Astrocyte (in vitro differentiated cells and primary cell): ENCODE measurements at regions not wholly inside any gene's neighbourhood (a gene's known extent, or its start where the extent isn't known, plus 50 kb on each side); places are given as distances from the start of the nearest gene placed in this dataset.

Experiments
- DNase-seq: peaks from one replicate; pipeline ENCODE4 v3.0.0-alpha.2; 2010; ENCODE audit warnings: low read depth
- FAIRE-seq: peaks from 2 replicates; lab custom pipeline; 2011; peaks lifted over from hg19 to GRCh38; lab: Jason Lieb, UNC
- H2AFZ ChIP-seq: 2 replicates; pipeline ENCODE4 v1.6.0; 2012; ENCODE audit warnings: low read depth, low read length, inconsistent platforms
- H3K27ac ChIP-seq: 2 replicates; pipeline ENCODE4 v1.5.1; 2011; ENCODE audit warnings: low read depth, low read length, inconsistent platforms
- H3K27me3 ChIP-seq: 2 replicates; pipeline ENCODE4 v1.6.0; 2011; ENCODE audit warnings: low read length, inconsistent platforms; ENCODE audit not compliant: insufficient read depth
- H3K36me3 ChIP-seq: 2 replicates; pipeline ENCODE4 v1.5.1; 2011; ENCODE audit warnings: low read length, inconsistent platforms; ENCODE audit not compliant: insufficient read depth
- H3K4me1 ChIP-seq: 2 replicates; pipeline ENCODE4 v1.5.1; 2011; ENCODE audit warnings: low read length, inconsistent platforms; ENCODE audit not compliant: insufficient read depth
- H3K4me2 ChIP-seq: 2 replicates; pipeline ENCODE4 v1.6.0; 2012; ENCODE audit warnings: low read length, inconsistent platforms
- H3K4me3 ChIP-seq: 2 replicates; pipeline ENCODE4 v1.5.1; 2011; ENCODE audit warnings: low read depth, mild to moderate bottlenecking, low read length, inconsistent platforms; ENCODE audit not compliant: insufficient read depth
- H3K79me2 ChIP-seq: 2 replicates; pipeline ENCODE4 v1.6.0; 2012; ENCODE audit warnings: mild to moderate bottlenecking, low read length, inconsistent platforms; ENCODE audit not compliant: insufficient read depth
- H3K9ac ChIP-seq: 2 replicates; pipeline ENCODE4 v1.6.0; 2012; ENCODE audit warnings: mild to moderate bottlenecking, low read length, inconsistent platforms
- H3K9me3 ChIP-seq: 2 replicates; pipeline ENCODE4 v1.5.1; 2012; ENCODE audit warnings: low read depth, mild to moderate bottlenecking, low read length, inconsistent platforms; ENCODE audit not compliant: insufficient read depth
- H4K20me1 ChIP-seq: 2 replicates; pipeline ENCODE4 v1.6.0; 2012; ENCODE audit warnings: low read length, inconsistent platforms; ENCODE audit not compliant: insufficient read depth
- H3K27ac Mint-ChIP-seq: one replicate; pipeline ENCODE4 v1.8.0; 2021; ENCODE audit warnings: mild to moderate bottlenecking, mixed read lengths; ENCODE audit not compliant: unreplicated experiment
- H3K27me3 Mint-ChIP-seq: one replicate; pipeline ENCODE4 v1.8.0; 2021; ENCODE audit warnings: low read depth, mixed read lengths; ENCODE audit not compliant: unreplicated experiment
- H3K36me3 Mint-ChIP-seq: one replicate; pipeline ENCODE4 v1.8.0; 2021; ENCODE audit warnings: low read depth, mixed read lengths; ENCODE audit not compliant: unreplicated experiment
- H3K4me1 Mint-ChIP-seq: one replicate; pipeline ENCODE4 v1.8.0; 2021; ENCODE audit warnings: low read depth, mixed read lengths; ENCODE audit not compliant: unreplicated experiment
- H3K4me3 Mint-ChIP-seq: one replicate; pipeline ENCODE4 v1.8.0; 2021; ENCODE audit warnings: mild to moderate bottlenecking, moderate library complexity, mixed read lengths; ENCODE audit not compliant: unreplicated experiment
- H3K9me3 Mint-ChIP-seq: one replicate; pipeline ENCODE4 v1.8.0; 2021; ENCODE audit warnings: mild to moderate bottlenecking, mixed read lengths; ENCODE audit not compliant: unreplicated experiment
- CTCF ChIP-seq: IDR thresholded peaks from 2 replicates; pipeline ENCODE4 v1.5.1; 2011; ENCODE audit warnings: low read depth, mild to moderate bottlenecking, inconsistent platforms, low read length, moderate library complexity; ENCODE audit not compliant: insufficient read depth
- EZH2 ChIP-seq: IDR thresholded peaks from 2 replicates; pipeline ENCODE4 v1.6.1; 2012; ENCODE audit warnings: mild to moderate bottlenecking, low read length, inconsistent platforms; ENCODE audit not compliant: insufficient read depth

- Mint-ChIP-seq H3K9me3 (peaks cover 2% of the 10 kb centered on the region), H3K27me3 (no peaks in the 10 kb centered on the region), H3K27ac (no peak overlapping the region), H3K4me3 (no peak overlapping the region), H3K4me1 (peaks cover under 1% of the 10 kb centered on the region), H3K36me3 (no peaks in the 10 kb centered on the region)
- no peak overlapping the region for H2AFZ ChIP-seq
- H3K4me2 ChIP-seq = no peak overlapping the region
- H3K9ac ChIP-seq = no peak overlapping the region
- H3K27ac ChIP-seq = no peak overlapping the region
- H3K4me1 ChIP-seq = no peaks in the 10 kb centered on the region
- TF ChIP-seq CTCF (no peak), EZH2 (no peak)
- FAIRE-seq = no peak
- H3K79me2 ChIP-seq = no peaks in the 10 kb centered on the region
- DNase-seq = no peak
- no peaks in the 10 kb centered on the region for H3K9me3 ChIP-seq
- peaks cover 9% of the 10 kb centered on the region for H3K27me3 ChIP-seq
- no peaks in the 10 kb centered on the region for H3K36me3 ChIP-seq
- no peak overlapping the region for H3K4me3 ChIP-seq
- H4K20me1 ChIP-seq = no peaks in the 10 kb centered on the region
Measured at GRCh38 chr10:29751684-29752083, 116.9 kb upstream of the SVIL start.

- DNase-seq = no peak
- Histone ChIP-seq H3K79me2 (no peaks in the 10 kb centered on the region), H4K20me1 (no peaks in the 10 kb centered on the region), H3K27me3 (peaks cover 9% of the 10 kb centered on the region), H3K4me1 (no peaks in the 10 kb centered on the region), H3K27ac (no peak overlapping the region), H2AFZ (no peak overlapping the region), H3K9me3 (no peaks in the 10 kb centered on the region), H3K4me2 (no peak overlapping the region), H3K36me3 (no peaks in the 10 kb centered on the region), H3K9ac (no peak overlapping the region), H3K4me3 (no peak overlapping the region)
- peaks cover 5% of the 10 kb centered on the region for H3K4me1 Mint-ChIP-seq
- FAIRE-seq = no peak
- no peak overlapping the region for H3K27ac Mint-ChIP-seq
- H3K9me3 Mint-ChIP-seq = peaks cover 2% of the 10 kb centered on the region
- H3K27me3 Mint-ChIP-seq = no peaks in the 10 kb centered on the region
- no peak for TF ChIP-seq CTCF
- no peak for TF ChIP-seq EZH2
- no peak overlapping the region for H3K4me3 Mint-ChIP-seq
- no peaks in the 10 kb centered on the region for H3K36me3 Mint-ChIP-seq
Measured at GRCh38 chr10:29751240-29751639, 116.5 kb upstream of the SVIL start.

- no peaks in the 10 kb centered on the region for H4K20me1 ChIP-seq
- peaks cover 9% of the 10 kb centered on the region for H3K27me3 ChIP-seq
- H3K4me2 ChIP-seq = no peak overlapping the region
- no peak overlapping the region for H3K4me3 Mint-ChIP-seq
- H3K4me3 ChIP-seq = no peak overlapping the region
- no peak overlapping the region for H3K27ac ChIP-seq
- no peaks in the 10 kb centered on the region for H3K4me1 ChIP-seq
- peaks cover 2% of the 10 kb centered on the region for H3K9me3 Mint-ChIP-seq
- H3K9me3 ChIP-seq = no peaks in the 10 kb centered on the region
- TF ChIP-seq EZH2 = no peak
- no peak for TF ChIP-seq CTCF
- H3K79me2 ChIP-seq = no peaks in the 10 kb centered on the region
- H3K4me1 Mint-ChIP-seq = peaks cover 5% of the 10 kb centered on the region
- H3K27me3 Mint-ChIP-seq = no peaks in the 10 kb centered on the region
- DNase-seq (no peak), FAIRE-seq (no peak)
- H3K36me3 Mint-ChIP-seq = no peaks in the 10 kb centered on the region
- H2AFZ ChIP-seq = no peak overlapping the region
- no peak overlapping the region for H3K27ac Mint-ChIP-seq
- H3K9ac ChIP-seq = no peak overlapping the region
- no peaks in the 10 kb centered on the region for H3K36me3 ChIP-seq
Measured at GRCh38 chr10:29749150-29749549, 114.4 kb upstream of the SVIL start.
